ENCODE measurements at regions not wholly inside any gene's neighbourhood (a gene's known extent, or its start where the extent isn't known, plus 50 kb on each side); places are given as distances from the start of the nearest gene placed in this dataset.
A peak's percentile ranks its signal among the peaks of the same experiment; 100 is the strongest.
"Not testable (repeated sequence)": the region's sequence is repeated elsewhere in the genome, so short reads cannot be mapped to it uniquely, and the experiment has no call there.

DNA sequence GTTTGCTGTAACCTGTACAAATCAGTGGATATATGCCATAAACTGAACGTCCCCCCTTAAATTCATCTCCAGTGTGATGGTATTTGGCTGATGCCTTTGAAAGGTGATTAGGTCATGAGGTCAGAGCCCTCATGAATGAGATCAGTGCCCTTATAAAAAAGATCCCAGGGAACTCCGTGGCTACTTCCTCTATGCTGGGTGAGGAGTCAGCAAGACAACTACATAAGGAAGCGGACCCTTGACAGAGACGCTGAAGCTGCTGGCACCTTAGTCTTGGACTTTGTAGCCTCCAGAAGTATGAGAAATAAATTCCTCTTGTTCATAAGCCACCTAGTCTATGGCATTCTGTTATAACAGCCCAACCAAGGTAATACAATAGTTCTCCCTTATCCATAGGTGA lies 215.1 kb upstream of the ZNF608 start:
- H3K27ac Mint-ChIP-seq (ENCODE audit: unreplicated experiment), result no peak overlapping the region
- no peak for DNase-seq (ENCODE audit: low read depth, low spot score)
- H3K36me3 Mint-ChIP-seq (ENCODE audit: low read depth), result peaks cover 4% of the 10 kb centered on the region
- H3K4me1 Mint-ChIP-seq, result peaks cover 28% of the 10 kb centered on the region
- H3K9me3 Mint-ChIP-seq, result peaks cover 2% of the 10 kb centered on the region
- TF ChIP-seq, protein P1, sequence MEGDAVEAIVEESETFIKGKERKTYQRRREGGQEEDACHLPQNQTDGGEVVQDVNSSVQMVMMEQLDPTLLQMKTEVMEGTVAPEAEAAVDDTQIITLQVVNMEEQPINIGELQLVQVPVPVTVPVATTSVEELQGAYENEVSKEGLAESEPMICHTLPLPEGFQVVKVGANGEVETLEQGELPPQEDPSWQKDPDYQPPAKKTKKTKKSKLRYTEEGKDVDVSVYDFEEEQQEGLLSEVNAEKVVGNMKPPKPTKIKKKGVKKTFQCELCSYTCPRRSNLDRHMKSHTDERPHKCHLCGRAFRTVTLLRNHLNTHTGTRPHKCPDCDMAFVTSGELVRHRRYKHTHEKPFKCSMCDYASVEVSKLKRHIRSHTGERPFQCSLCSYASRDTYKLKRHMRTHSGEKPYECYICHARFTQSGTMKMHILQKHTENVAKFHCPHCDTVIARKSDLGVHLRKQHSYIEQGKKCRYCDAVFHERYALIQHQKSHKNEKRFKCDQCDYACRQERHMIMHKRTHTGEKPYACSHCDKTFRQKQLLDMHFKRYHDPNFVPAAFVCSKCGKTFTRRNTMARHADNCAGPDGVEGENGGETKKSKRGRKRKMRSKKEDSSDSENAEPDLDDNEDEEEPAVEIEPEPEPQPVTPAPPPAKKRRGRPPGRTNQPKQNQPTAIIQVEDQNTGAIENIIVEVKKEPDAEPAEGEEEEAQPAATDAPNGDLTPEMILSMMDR (conservative IDR thresholded peaks at IDR 0.05), result no peak
- H3K4me3 Mint-ChIP-seq, result no peak overlapping the region
- H3K27me3 Mint-ChIP-seq (ENCODE audit: low read depth), result no peaks in the 10 kb centered on the region

DNA sequence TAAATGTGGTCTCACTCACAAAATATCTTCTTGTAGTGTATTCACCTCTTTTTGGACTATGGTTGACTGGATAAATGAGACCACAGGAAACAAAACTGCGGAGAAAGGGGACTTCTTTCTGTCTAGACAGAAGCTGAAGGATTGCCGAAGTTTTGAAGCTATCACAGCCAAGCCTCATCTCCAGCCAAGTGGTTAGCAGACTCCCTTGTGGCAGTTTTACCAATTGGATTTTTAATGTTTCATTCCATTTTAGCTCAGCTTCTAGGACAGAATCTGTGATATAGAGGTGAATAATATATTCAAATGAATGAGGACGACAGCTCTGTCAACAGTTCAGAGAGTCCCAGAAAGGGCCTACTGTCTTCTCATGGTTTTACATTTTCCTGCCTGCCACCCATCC lies 215.7 kb upstream of the ZNF608 start:
- H3K9me3 Mint-ChIP-seq, result peaks cover 2% of the 10 kb centered on the region
- H3K27me3 Mint-ChIP-seq (ENCODE audit: low read depth), result no peaks in the 10 kb centered on the region
- peaks cover 28% of the 10 kb centered on the region for H3K4me1 Mint-ChIP-seq
- no peak overlapping the region for H3K27ac Mint-ChIP-seq (ENCODE audit: unreplicated experiment)
- H3K4me3 Mint-ChIP-seq, result no peak overlapping the region
- no peak for DNase-seq (ENCODE audit: low read depth, low spot score)
- TF ChIP-seq, protein P1 (conservative IDR thresholded peaks at IDR 0.05), result no peak
- peaks cover 4% of the 10 kb centered on the region for H3K36me3 Mint-ChIP-seq (ENCODE audit: low read depth)

DNA sequence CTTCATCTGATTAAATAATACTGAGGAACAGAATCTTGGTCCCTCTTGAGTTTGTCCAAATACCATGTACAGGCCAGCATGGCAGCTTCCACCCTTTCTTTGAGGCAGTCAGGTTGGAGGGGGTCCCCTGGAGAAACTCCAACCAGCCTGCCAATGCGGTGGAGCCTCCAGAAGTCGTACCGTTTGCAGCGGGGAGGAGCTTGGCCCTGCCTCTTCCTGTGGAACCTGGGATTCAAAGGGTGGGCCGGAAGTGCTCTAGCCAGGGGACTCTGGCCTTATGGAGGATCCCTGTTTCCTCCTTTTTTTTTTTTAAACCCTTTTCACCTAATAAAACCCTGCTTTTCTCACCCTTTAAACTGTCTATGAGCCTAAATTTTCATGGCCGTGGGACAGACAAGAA lies 216.3 kb upstream of the ZNF608 start:
- Mint-ChIP-seq H3K27ac (ENCODE audit: unreplicated experiment) (peak overlapping the region; percentile 1), H3K4me3 (no peak overlapping the region), H3K9me3 (no peaks in the 10 kb centered on the region), H3K4me1 (peaks cover 28% of the 10 kb centered on the region), H3K27me3 (ENCODE audit: low read depth) (no peaks in the 10 kb centered on the region), H3K36me3 (ENCODE audit: low read depth) (no peaks in the 10 kb centered on the region)
- no peak for DNase-seq (ENCODE audit: low read depth, low spot score)
- TF ChIP-seq, protein P1 (conservative IDR thresholded peaks at IDR 0.05), result no peak

DNA sequence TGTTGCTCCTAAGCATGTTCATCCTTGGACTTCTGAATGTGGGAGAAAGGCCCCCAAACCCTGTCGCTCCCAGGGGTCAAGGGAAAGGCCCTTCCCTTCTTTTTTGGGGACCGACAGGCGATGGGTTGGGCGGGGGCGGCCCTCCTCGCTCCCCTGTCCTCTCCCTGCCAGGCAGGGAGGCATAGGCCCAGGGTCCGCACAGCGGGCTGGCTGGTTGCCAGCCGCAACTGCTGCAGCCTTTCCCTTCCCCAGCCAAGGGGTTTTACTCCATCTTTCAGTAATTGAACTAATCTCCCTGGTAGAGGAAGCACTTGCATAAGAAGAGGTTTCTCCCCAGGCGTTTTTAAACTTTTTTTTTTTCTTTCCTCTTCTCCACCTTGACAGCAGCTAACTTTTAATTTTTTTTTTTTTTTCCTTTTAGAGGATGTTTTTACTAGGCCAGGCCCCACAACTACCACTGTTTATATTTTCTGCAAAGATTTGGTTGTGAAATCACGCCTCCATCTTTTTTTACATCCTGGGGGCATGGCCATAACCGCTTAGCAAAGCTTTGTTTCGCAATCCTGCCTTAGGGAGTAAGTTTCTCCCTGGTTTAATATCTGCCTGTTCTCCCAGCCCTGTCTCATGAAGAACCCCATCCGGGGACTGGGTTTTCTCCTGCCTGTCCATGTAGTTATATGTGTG lies 216.9 kb upstream of the ZNF608 start:
- Mint-ChIP-seq H3K27me3 (ENCODE audit: low read depth) (no peaks in the 10 kb centered on the region), H3K4me1 (peaks cover 28% of the 10 kb centered on the region), H3K9me3 (no peaks in the 10 kb centered on the region), H3K4me3 (no peak overlapping the region), H3K27ac (ENCODE audit: unreplicated experiment) (no peak overlapping the region), H3K36me3 (ENCODE audit: low read depth) (no peaks in the 10 kb centered on the region)
- no peak for DNase-seq (ENCODE audit: low read depth, low spot score)
- TF ChIP-seq, protein P1 (conservative IDR thresholded peaks at IDR 0.05), result no peak

DNA sequence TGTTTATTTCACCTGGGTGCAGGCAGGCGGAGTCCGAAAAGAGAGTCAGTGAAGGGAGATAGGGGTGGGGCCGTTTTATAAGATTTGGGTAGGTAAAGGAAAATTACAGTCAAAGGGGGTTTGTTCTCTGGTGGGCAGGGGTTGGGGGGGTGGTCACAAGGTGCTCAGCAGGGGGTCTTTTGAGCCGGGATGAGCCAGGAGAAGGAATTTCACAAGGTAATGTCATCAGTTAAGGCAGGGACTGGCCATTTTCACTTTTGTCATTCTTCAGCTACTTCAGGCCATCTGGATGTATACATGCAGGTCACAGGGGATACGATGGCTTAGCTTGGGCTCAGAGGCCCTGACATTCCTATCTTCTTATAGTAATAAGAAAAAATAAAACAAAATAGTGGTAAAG lies 220.3 kb upstream of the ZNF608 start:
- H3K4me1 Mint-ChIP-seq, result peaks cover 27% of the 10 kb centered on the region
- not testable (repeated sequence) for H3K4me3 Mint-ChIP-seq; H3K9me3 Mint-ChIP-seq; DNase-seq (ENCODE audit: low read depth, low spot score); H3K27me3 Mint-ChIP-seq (ENCODE audit: low read depth); H3K27ac Mint-ChIP-seq (ENCODE audit: unreplicated experiment); H3K36me3 Mint-ChIP-seq (ENCODE audit: low read depth)

DNA sequence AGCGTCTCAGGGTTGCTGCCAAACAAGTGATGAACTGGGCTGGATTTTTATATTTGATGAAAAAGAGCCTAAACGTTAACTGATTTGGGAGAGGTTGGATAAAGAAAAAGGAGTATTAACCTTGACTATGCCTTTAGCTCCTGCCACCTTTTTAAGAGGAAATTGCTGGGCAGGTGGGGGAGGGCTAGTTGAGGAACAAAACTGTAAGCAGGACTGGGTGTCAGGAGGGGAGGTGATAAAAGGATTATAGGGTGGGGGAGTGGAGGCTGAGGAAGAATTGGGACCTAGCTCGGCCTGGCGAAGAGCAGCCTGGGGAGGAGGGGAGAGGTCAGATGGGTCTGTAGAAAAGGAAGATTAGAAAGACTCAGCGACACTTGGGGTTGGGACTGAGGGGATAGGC lies 223.9 kb upstream of the ZNF608 start:
- H3K4me3 Mint-ChIP-seq; DNase-seq (ENCODE audit: low read depth, low spot score); H3K27ac Mint-ChIP-seq (ENCODE audit: unreplicated experiment); H3K9me3 Mint-ChIP-seq; H3K27me3 Mint-ChIP-seq (ENCODE audit: low read depth); H3K36me3 Mint-ChIP-seq (ENCODE audit: low read depth): not testable (repeated sequence)
- peaks cover 19% of the 10 kb centered on the region for H3K4me1 Mint-ChIP-seq

Measured in neural crest cell (in vitro differentiated cells).